ENCODE measurements at regions not wholly inside any gene's neighbourhood (a gene's known extent, or its start where the extent isn't known, plus 50 kb on each side); places are given as distances from the start of the nearest gene placed in this dataset.

DNA sequence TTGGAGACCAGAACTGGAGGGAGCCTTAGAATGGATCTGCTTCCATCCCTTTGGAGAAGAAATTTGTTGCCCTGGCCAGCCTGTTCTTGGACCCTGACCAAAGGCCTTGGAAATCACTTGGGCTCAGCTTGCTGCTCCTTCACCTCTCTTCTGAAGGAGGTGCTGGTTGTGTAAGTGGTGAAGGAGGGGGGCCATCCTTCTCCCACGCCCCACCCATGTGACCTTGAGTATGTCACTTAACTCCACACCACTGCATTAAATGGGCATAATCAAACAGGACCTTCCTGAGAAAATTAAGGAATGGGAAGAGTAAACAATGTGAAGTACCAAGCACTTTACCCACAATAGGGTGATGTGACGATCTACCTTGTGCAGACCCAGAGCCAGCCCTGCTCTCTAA, 68.3 kb upstream of the GJB5 start:
- TF ChIP-seq, protein P1, sequence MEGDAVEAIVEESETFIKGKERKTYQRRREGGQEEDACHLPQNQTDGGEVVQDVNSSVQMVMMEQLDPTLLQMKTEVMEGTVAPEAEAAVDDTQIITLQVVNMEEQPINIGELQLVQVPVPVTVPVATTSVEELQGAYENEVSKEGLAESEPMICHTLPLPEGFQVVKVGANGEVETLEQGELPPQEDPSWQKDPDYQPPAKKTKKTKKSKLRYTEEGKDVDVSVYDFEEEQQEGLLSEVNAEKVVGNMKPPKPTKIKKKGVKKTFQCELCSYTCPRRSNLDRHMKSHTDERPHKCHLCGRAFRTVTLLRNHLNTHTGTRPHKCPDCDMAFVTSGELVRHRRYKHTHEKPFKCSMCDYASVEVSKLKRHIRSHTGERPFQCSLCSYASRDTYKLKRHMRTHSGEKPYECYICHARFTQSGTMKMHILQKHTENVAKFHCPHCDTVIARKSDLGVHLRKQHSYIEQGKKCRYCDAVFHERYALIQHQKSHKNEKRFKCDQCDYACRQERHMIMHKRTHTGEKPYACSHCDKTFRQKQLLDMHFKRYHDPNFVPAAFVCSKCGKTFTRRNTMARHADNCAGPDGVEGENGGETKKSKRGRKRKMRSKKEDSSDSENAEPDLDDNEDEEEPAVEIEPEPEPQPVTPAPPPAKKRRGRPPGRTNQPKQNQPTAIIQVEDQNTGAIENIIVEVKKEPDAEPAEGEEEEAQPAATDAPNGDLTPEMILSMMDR (IDR thresholded peaks at IDR 0.05) = no peak
- TF ChIP-seq EZH2 (IDR thresholded peaks at IDR 0.05; ENCODE audit: borderline replicate concordance, insufficient read depth, low read depth, low read length, poor library complexity, severe bottlenecking) = no peak

Data from B cell (primary cell).